HG03432 (cell line): ENCODE measurements at regions not wholly inside any gene's neighbourhood (a gene's known extent, or its start where the extent isn't known, plus 50 kb on each side); places are given as distances from the start of the nearest gene placed in this dataset.

Source experiments
- ATAC-seq: cut with Tn5 transposase; IDR thresholded peaks from one replicate; pipeline ENCODE4 v1.9.1; 2021; ENCODE audit warnings: mild to moderate bottlenecking, moderate library complexity; ENCODE audit not compliant: unreplicated experiment

GRCh38 chr2:9137379-9138150 lies 69.0 kb upstream of the ASAP2 start:
- ATAC-seq = no peak

- ATAC-seq = no peak
Measured at GRCh38 chr2:9135822-9136558, 70.6 kb upstream of the ASAP2 start.

GRCh38 chr2:9127316-9127715 lies 79.3 kb upstream of the ASAP2 start:
- no peak for ATAC-seq

GRCh38 chr2:9126540-9126939 lies 80.1 kb upstream of the ASAP2 start:
- ATAC-seq = no peak

GRCh38 chr2:9124231-9124741 lies 82.3 kb upstream of the ASAP2 start:
- ATAC-seq = no peak

GRCh38 chr2:9123069-9123468 lies 83.5 kb upstream of the ASAP2 start:
- no peak for ATAC-seq

GRCh38 chr2:9122367-9122766 lies 84.2 kb upstream of the ASAP2 start:
- no peak for ATAC-seq

GRCh38 chr2:9118383-9118960 lies 88.1 kb upstream of the ASAP2 start:
- ATAC-seq = no peak

GRCh38 chr2:9115229-9115628 lies 91.4 kb upstream of the ASAP2 start:
- no peak for ATAC-seq

GRCh38 chr2:9114458-9114857 lies 92.2 kb upstream of the ASAP2 start:
- no peak for ATAC-seq

- ATAC-seq = no peak
Measured at GRCh38 chr2:9113916-9114315, 92.7 kb upstream of the ASAP2 start.

GRCh38 chr2:9113262-9113661 lies 93.3 kb upstream of the ASAP2 start:
- ATAC-seq = no peak

GRCh38 chr2:9112079-9112721 lies 94.4 kb upstream of the ASAP2 start:
- ATAC-seq = no peak

- ATAC-seq = no peak
Measured at GRCh38 chr2:9110893-9111569, 95.6 kb upstream of the ASAP2 start.

GRCh38 chr2:9110346-9110884 lies 96.2 kb upstream of the ASAP2 start:
- no peak for ATAC-seq

- ATAC-seq = no peak
Measured at GRCh38 chr2:9109871-9110270, 96.7 kb upstream of the ASAP2 start.

GRCh38 chr2:9108210-9108967 lies 98.2 kb upstream of the ASAP2 start:
- ATAC-seq = no peak

- no peak for ATAC-seq
Measured at GRCh38 chr2:9107168-9108025, 99.2 kb upstream of the ASAP2 start.
